ENCODE measurements at regions not wholly inside any gene's neighbourhood (a gene's known extent, or its start where the extent isn't known, plus 50 kb on each side); places are given as distances from the start of the nearest gene placed in this dataset.
A peak's percentile ranks its signal among the peaks of the same experiment; 100 is the strongest.

- Histone ChIP-seq H3K9ac (ENCODE audit: low read depth, low read length) (no peak overlapping the region), H3K36me3 (ENCODE audit: control insufficient read depth, insufficient read depth, low read length) (no peaks in the 10 kb centered on the region), H3K27ac (ENCODE audit: low read depth, low read length) (no peak overlapping the region), H3K27me3 (ENCODE audit: control insufficient read depth, insufficient read depth, low read length) (no peaks in the 10 kb centered on the region), H3K4me3 (ENCODE audit: low read depth, low read length) (no peak overlapping the region), H3K9me3 (ENCODE audit: control insufficient read depth, insufficient read depth, low read length) (no peaks in the 10 kb centered on the region), H3K4me1 (ENCODE audit: control insufficient read depth, insufficient read depth, low read length) (no peaks in the 10 kb centered on the region)
Measured at GRCh38 chr4:111839141-111839540, 306.1 kb upstream of the FAM241A start.

- Histone ChIP-seq H3K4me1 (ENCODE audit: control insufficient read depth, insufficient read depth, low read length) (no peaks in the 10 kb centered on the region), H3K9me3 (ENCODE audit: control insufficient read depth, insufficient read depth, low read length) (no peaks in the 10 kb centered on the region), H3K27me3 (ENCODE audit: control insufficient read depth, insufficient read depth, low read length) (no peaks in the 10 kb centered on the region), H3K27ac (ENCODE audit: low read depth, low read length) (no peak overlapping the region), H3K4me3 (ENCODE audit: low read depth, low read length) (no peak overlapping the region), H3K36me3 (ENCODE audit: control insufficient read depth, insufficient read depth, low read length) (no peaks in the 10 kb centered on the region), H3K9ac (ENCODE audit: low read depth, low read length) (no peak overlapping the region)
Measured at GRCh38 chr4:111842336-111842735, 302.9 kb upstream of the FAM241A start.

- no peaks in the 10 kb centered on the region for H3K4me1 ChIP-seq (ENCODE audit: control insufficient read depth, insufficient read depth, low read length)
- no peaks in the 10 kb centered on the region for H3K27me3 ChIP-seq (ENCODE audit: control insufficient read depth, insufficient read depth, low read length)
- no peaks in the 10 kb centered on the region for H3K9me3 ChIP-seq (ENCODE audit: control insufficient read depth, insufficient read depth, low read length)
- no peak overlapping the region for H3K4me3 ChIP-seq (ENCODE audit: low read depth, low read length)
- no peak overlapping the region for H3K27ac ChIP-seq (ENCODE audit: low read depth, low read length)
- H3K36me3 ChIP-seq (ENCODE audit: control insufficient read depth, insufficient read depth, low read length): no peaks in the 10 kb centered on the region
- H3K9ac ChIP-seq (ENCODE audit: low read depth, low read length): no peak overlapping the region
Measured at GRCh38 chr4:111847296-111848008, 297.8 kb upstream of the FAM241A start.

GRCh38 chr4:111849746-111850284 lies 295.4 kb upstream of the FAM241A start:
- no peaks in the 10 kb centered on the region for H3K36me3 ChIP-seq (ENCODE audit: control insufficient read depth, insufficient read depth, low read length)
- no peaks in the 10 kb centered on the region for H3K9me3 ChIP-seq (ENCODE audit: control insufficient read depth, insufficient read depth, low read length)
- H3K4me3 ChIP-seq (ENCODE audit: low read depth, low read length): no peak overlapping the region
- no peaks in the 10 kb centered on the region for H3K27me3 ChIP-seq (ENCODE audit: control insufficient read depth, insufficient read depth, low read length)
- H3K4me1 ChIP-seq (ENCODE audit: control insufficient read depth, insufficient read depth, low read length): no peaks in the 10 kb centered on the region
- no peak overlapping the region for H3K9ac ChIP-seq (ENCODE audit: low read depth, low read length)
- H3K27ac ChIP-seq (ENCODE audit: low read depth, low read length): no peak overlapping the region

GRCh38 chr4:111854494-111855087 lies 290.7 kb upstream of the FAM241A start:
- Histone ChIP-seq H3K4me1 (ENCODE audit: control insufficient read depth, insufficient read depth, low read length) (no peaks in the 10 kb centered on the region), H3K4me3 (ENCODE audit: low read depth, low read length) (no peak overlapping the region), H3K27ac (ENCODE audit: low read depth, low read length) (no peak overlapping the region), H3K9me3 (ENCODE audit: control insufficient read depth, insufficient read depth, low read length) (no peaks in the 10 kb centered on the region), H3K9ac (ENCODE audit: low read depth, low read length) (no peak overlapping the region), H3K27me3 (ENCODE audit: control insufficient read depth, insufficient read depth, low read length) (no peaks in the 10 kb centered on the region), H3K36me3 (ENCODE audit: control insufficient read depth, insufficient read depth, low read length) (no peaks in the 10 kb centered on the region)

GRCh38 chr4:111855308-111855707 lies 289.9 kb upstream of the FAM241A start:
- no peak overlapping the region for H3K4me3 ChIP-seq (ENCODE audit: low read depth, low read length)
- H3K9ac ChIP-seq (ENCODE audit: low read depth, low read length): no peak overlapping the region
- H3K27ac ChIP-seq (ENCODE audit: low read depth, low read length): no peak overlapping the region
- H3K4me1 ChIP-seq (ENCODE audit: control insufficient read depth, insufficient read depth, low read length): no peaks in the 10 kb centered on the region
- H3K9me3 ChIP-seq (ENCODE audit: control insufficient read depth, insufficient read depth, low read length): no peaks in the 10 kb centered on the region
- H3K27me3 ChIP-seq (ENCODE audit: control insufficient read depth, insufficient read depth, low read length): no peaks in the 10 kb centered on the region
- no peaks in the 10 kb centered on the region for H3K36me3 ChIP-seq (ENCODE audit: control insufficient read depth, insufficient read depth, low read length)

GRCh38 chr4:111864066-111864465 lies 281.2 kb upstream of the FAM241A start:
- Histone ChIP-seq H3K9ac (ENCODE audit: low read depth, low read length) (no peak overlapping the region), H3K27me3 (ENCODE audit: control insufficient read depth, insufficient read depth, low read length) (no peaks in the 10 kb centered on the region), H3K9me3 (ENCODE audit: control insufficient read depth, insufficient read depth, low read length) (no peaks in the 10 kb centered on the region), H3K4me3 (ENCODE audit: low read depth, low read length) (no peak overlapping the region), H3K27ac (ENCODE audit: low read depth, low read length) (no peak overlapping the region), H3K4me1 (ENCODE audit: control insufficient read depth, insufficient read depth, low read length) (no peaks in the 10 kb centered on the region), H3K36me3 (ENCODE audit: control insufficient read depth, insufficient read depth, low read length) (no peaks in the 10 kb centered on the region)

GRCh38 chr4:111869339-111869738 lies 275.9 kb upstream of the FAM241A start:
- Histone ChIP-seq H3K9me3 (ENCODE audit: control insufficient read depth, insufficient read depth, low read length) (no peaks in the 10 kb centered on the region), H3K27ac (ENCODE audit: low read depth, low read length) (no peak overlapping the region), H3K4me1 (ENCODE audit: control insufficient read depth, insufficient read depth, low read length) (peaks cover 7% of the 10 kb centered on the region), H3K36me3 (ENCODE audit: control insufficient read depth, insufficient read depth, low read length) (no peaks in the 10 kb centered on the region), H3K4me3 (ENCODE audit: low read depth, low read length) (no peak overlapping the region), H3K27me3 (ENCODE audit: control insufficient read depth, insufficient read depth, low read length) (no peaks in the 10 kb centered on the region), H3K9ac (ENCODE audit: low read depth, low read length) (no peak overlapping the region)

GRCh38 chr4:111871802-111872201 lies 273.5 kb upstream of the FAM241A start:
- H3K27ac ChIP-seq (ENCODE audit: low read depth, low read length): no peak overlapping the region
- 0 out of 2 replicates have a peak overlapping the region, but pooled peaks have one; percentile 28 for H3K9ac ChIP-seq (ENCODE audit: low read depth, low read length)
- no peaks in the 10 kb centered on the region for H3K36me3 ChIP-seq (ENCODE audit: control insufficient read depth, insufficient read depth, low read length)
- peaks cover 7% of the 10 kb centered on the region for H3K4me1 ChIP-seq (ENCODE audit: control insufficient read depth, insufficient read depth, low read length)
- H3K27me3 ChIP-seq (ENCODE audit: control insufficient read depth, insufficient read depth, low read length): no peaks in the 10 kb centered on the region
- no peak overlapping the region for H3K4me3 ChIP-seq (ENCODE audit: low read depth, low read length)
- H3K9me3 ChIP-seq (ENCODE audit: control insufficient read depth, insufficient read depth, low read length): no peaks in the 10 kb centered on the region

- peaks cover 7% of the 10 kb centered on the region for H3K4me1 ChIP-seq (ENCODE audit: control insufficient read depth, insufficient read depth, low read length)
- no peak overlapping the region for H3K27ac ChIP-seq (ENCODE audit: low read depth, low read length)
- H3K9ac ChIP-seq (ENCODE audit: low read depth, low read length): no peak overlapping the region
- H3K27me3 ChIP-seq (ENCODE audit: control insufficient read depth, insufficient read depth, low read length): no peaks in the 10 kb centered on the region
- H3K4me3 ChIP-seq (ENCODE audit: low read depth, low read length): no peak overlapping the region
- H3K9me3 ChIP-seq (ENCODE audit: control insufficient read depth, insufficient read depth, low read length): no peaks in the 10 kb centered on the region
- H3K36me3 ChIP-seq (ENCODE audit: control insufficient read depth, insufficient read depth, low read length): no peaks in the 10 kb centered on the region
Measured at GRCh38 chr4:111873801-111874200, 271.5 kb upstream of the FAM241A start.

GRCh38 chr4:111879539-111879938 lies 265.7 kb upstream of the FAM241A start:
- H3K36me3 ChIP-seq (ENCODE audit: control insufficient read depth, insufficient read depth, low read length): no peaks in the 10 kb centered on the region
- no peaks in the 10 kb centered on the region for H3K9me3 ChIP-seq (ENCODE audit: control insufficient read depth, insufficient read depth, low read length)
- H3K9ac ChIP-seq (ENCODE audit: low read depth, low read length): no peak overlapping the region
- no peak overlapping the region for H3K4me3 ChIP-seq (ENCODE audit: low read depth, low read length)
- no peak overlapping the region for H3K27ac ChIP-seq (ENCODE audit: low read depth, low read length)
- H3K4me1 ChIP-seq (ENCODE audit: control insufficient read depth, insufficient read depth, low read length): peaks cover 9% of the 10 kb centered on the region; the same call in 1 of the 2 replicates
- no peaks in the 10 kb centered on the region for H3K27me3 ChIP-seq (ENCODE audit: control insufficient read depth, insufficient read depth, low read length)

Data from HUES48 (cell line).